HEK293 (cell line): ENCODE measurements at regions not wholly inside any gene's neighbourhood (a gene's known extent, or its start where the extent isn't known, plus 50 kb on each side); places are given as distances from the start of the nearest gene placed in this dataset.

Source experiments
- CTCF ChIA-PET: fragments of 350-600 bp; formaldehyde crosslinking; extraction: SDS; loops from one replicate; lab custom pipeline; 2021; ENCODE audit warnings: antibody characterized with exemption; lab: Yijun Ruan, JAX
- POLR2A ChIA-PET: fragments of 300-600 bp; formaldehyde crosslinking; extraction: SDS; loops from one replicate; lab custom pipeline; 2020; ENCODE audit warnings: antibody characterized with exemption, inconsistent platforms; lab: Yijun Ruan, JAX
- H3K27ac ChIP-seq: fragments of 200-500 bp; sonication (Bioruptor generic); 2 replicates; pipeline ENCODE4 v1.5.1; 2014; ENCODE audit warnings: low read depth, low read length, control low read depth, inconsistent platforms; ENCODE audit errors: extremely low read depth
- H3K36me3 ChIP-seq, 2 experiments: fragments of 200-500 bp in 1 of 2; sonication (Bioruptor generic) in 1 of 2; 1 replicate in 1 of 2; 2 replicates in 1 of 2; pipeline ENCODE4 v1.5.1; 2014 to 2017; ENCODE audit warnings: inconsistent platforms in 2 of 2, low read length in 2 of 2; ENCODE audit not compliant: control insufficient read depth in 2 of 2, insufficient read depth in 1 of 2
- H3K4me1 ChIP-seq: fragments of 200-500 bp; sonication (Bioruptor generic); 2 replicates; pipeline ENCODE4 v1.5.1; 2014; ENCODE audit warnings: mild to moderate bottlenecking, low read length, inconsistent platforms; ENCODE audit not compliant: control insufficient read depth, insufficient read depth
- H3K4me3 ChIP-seq: 2 replicates; pipeline ENCODE4 v1.5.1; 2011; ENCODE audit warnings: low read depth, mild to moderate bottlenecking, control low read depth, low read length, moderate library complexity
- H3K9me3 ChIP-seq: fragments of 200-500 bp; sonication (Bioruptor generic); 2 replicates; pipeline ENCODE4 v1.5.1; 2014; ENCODE audit warnings: low read depth, low read length, inconsistent platforms; ENCODE audit not compliant: control insufficient read depth, insufficient read depth
- BCL11A ChIP-seq: fragments of 450-650 bp; formaldehyde crosslinking; IDR thresholded peaks from 2 replicates; pipeline ENCODE4 v1.5.1; 2016; ENCODE audit warnings: low read depth, missing biosample characterization, missing genetic modification characterization
- GFI1B ChIP-seq: fragments of 450-650 bp; formaldehyde crosslinking; IDR thresholded peaks from 2 replicates; pipeline ENCODE4 v1.5.1; 2016; ENCODE audit warnings: missing biosample characterization, missing genetic modification characterization
- GLI2 ChIP-seq: fragments of 450-650 bp; formaldehyde crosslinking; IDR thresholded peaks from 2 replicates; pipeline ENCODE4; 2017; ENCODE audit warnings: missing biosample characterization, missing genetic modification characterization, low read depth, borderline replicate concordance
- MZF1 ChIP-seq: fragments of 450-650 bp; formaldehyde crosslinking; IDR thresholded peaks from 2 replicates; pipeline ENCODE4 v1.5.1; 2017; ENCODE audit warnings: missing biosample characterization, missing genetic modification characterization, borderline replicate concordance
- OVOL3 ChIP-seq: fragments of 450-650 bp; formaldehyde crosslinking; IDR thresholded peaks from 2 replicates; pipeline ENCODE4 v1.5.1; 2016; ENCODE audit warnings: missing biosample characterization, missing genetic modification characterization
- PRDM4 ChIP-seq: fragments of 450-650 bp; formaldehyde crosslinking; IDR thresholded peaks from 2 replicates; pipeline ENCODE4 v1.5.1; 2017; ENCODE audit warnings: missing biosample characterization, missing genetic modification characterization
- YY1 ChIP-seq: fragments of 450-650 bp; formaldehyde crosslinking; IDR thresholded peaks from 2 replicates; pipeline ENCODE4 v1.5.1; 2018; ENCODE audit warnings: missing biosample characterization, missing genetic modification characterization
- ZBTB7A ChIP-seq: fragments of 450-650 bp; formaldehyde crosslinking; IDR thresholded peaks from 2 replicates; pipeline ENCODE4 v1.5.1; 2016; ENCODE audit warnings: low read depth, missing biosample characterization, missing genetic modification characterization
- ZNF121 ChIP-seq: fragments of 450-650 bp; formaldehyde crosslinking; IDR thresholded peaks from 2 replicates; pipeline ENCODE4 v1.5.1; 2016; ENCODE audit warnings: missing biosample characterization, missing genetic modification characterization
- ZNF138 ChIP-seq: fragments of 450-650 bp; formaldehyde crosslinking; IDR thresholded peaks from 2 replicates; pipeline ENCODE4 v1.5.1; 2016; ENCODE audit warnings: missing biosample characterization, missing genetic modification characterization, borderline replicate concordance
- ZNF202 ChIP-seq: fragments of 450-650 bp; formaldehyde crosslinking; IDR thresholded peaks from 2 replicates; pipeline ENCODE4 v1.5.1; 2016; ENCODE audit warnings: missing biosample characterization, missing genetic modification characterization, borderline replicate concordance
- ZNF24 ChIP-seq: fragments of 450-650 bp; formaldehyde crosslinking; IDR thresholded peaks from 2 replicates; pipeline ENCODE4 v1.5.1; 2016; ENCODE audit warnings: missing biosample characterization, missing genetic modification characterization
- ZNF292 ChIP-seq: fragments of 450-650 bp; formaldehyde crosslinking; IDR thresholded peaks from 2 replicates; pipeline ENCODE4 v1.5.1; 2016; ENCODE audit warnings: low read depth, missing biosample characterization, missing genetic modification characterization, borderline replicate concordance
- ZNF311 ChIP-seq: fragments of 450-650 bp; formaldehyde crosslinking; IDR thresholded peaks from 2 replicates; pipeline ENCODE4 v1.5.1; 2017; ENCODE audit warnings: missing biosample characterization, missing genetic modification characterization, borderline replicate concordance
- ZNF48 ChIP-seq: fragments of 450-650 bp; formaldehyde crosslinking; IDR thresholded peaks from 2 replicates; pipeline ENCODE4 v1.5.1; 2016; ENCODE audit warnings: missing biosample characterization, missing genetic modification characterization
- ZNF664 ChIP-seq: fragments of 450-650 bp; formaldehyde crosslinking; IDR thresholded peaks from 2 replicates; pipeline ENCODE4 v1.5.1; 2016; ENCODE audit warnings: missing biosample characterization, missing genetic modification characterization
- ZNF707 ChIP-seq: fragments of 450-650 bp; formaldehyde crosslinking; IDR thresholded peaks from 2 replicates; pipeline ENCODE4 v1.5.1; 2016; ENCODE audit warnings: missing biosample characterization, missing genetic modification characterization
- ZNF768 ChIP-seq: fragments of 450-650 bp; formaldehyde crosslinking; IDR thresholded peaks from 2 replicates; pipeline ENCODE4 v1.5.1; 2018; ENCODE audit warnings: missing biosample characterization, mild to moderate bottlenecking, missing genetic modification characterization
- ZNF776 ChIP-seq: fragments of 450-650 bp; formaldehyde crosslinking; IDR thresholded peaks from 2 replicates; pipeline ENCODE4 v1.5.0; 2017; ENCODE audit warnings: missing biosample characterization, missing genetic modification characterization, borderline replicate concordance
- ZNF830 ChIP-seq: fragments of 450-650 bp; IDR thresholded peaks from 2 replicates; pipeline ENCODE4 v1.5.0; 2018; ENCODE audit warnings: missing biosample characterization, missing genetic modification characterization, low read depth, mild to moderate bottlenecking, moderate library complexity
- ZNF843 ChIP-seq: fragments of 450-650 bp; formaldehyde crosslinking; IDR thresholded peaks from 2 replicates; pipeline ENCODE4 v1.5.1; 2016; ENCODE audit warnings: missing biosample characterization, missing genetic modification characterization
- TF ChIP-seq, protein P1 (sequence below): fragments of 450-650 bp; formaldehyde crosslinking; IDR thresholded peaks from 2 replicates; pipeline ENCODE4 v1.5.1; 2016; ENCODE audit warnings: missing biosample characterization, missing genetic modification characterization
- TF ChIP-seq, protein P2 (sequence below): fragments of 450-650 bp; formaldehyde crosslinking; IDR thresholded peaks from 2 replicates; pipeline ENCODE4 v1.5.1; 2016; ENCODE audit warnings: missing biosample characterization, missing genetic modification characterization
- TF ChIP-seq, protein P3 (sequence below): fragments of 450-650 bp; formaldehyde crosslinking; IDR thresholded peaks from 2 replicates; pipeline ENCODE4 v1.5.1; 2016; ENCODE audit warnings: missing biosample characterization, missing genetic modification characterization, low read depth
- TF ChIP-seq, protein P4 (sequence below): fragments of 450-650 bp; formaldehyde crosslinking; IDR thresholded peaks from 2 replicates; pipeline ENCODE4 v1.5.0; 2017; ENCODE audit warnings: missing biosample characterization, missing genetic modification characterization, borderline replicate concordance

DNA sequence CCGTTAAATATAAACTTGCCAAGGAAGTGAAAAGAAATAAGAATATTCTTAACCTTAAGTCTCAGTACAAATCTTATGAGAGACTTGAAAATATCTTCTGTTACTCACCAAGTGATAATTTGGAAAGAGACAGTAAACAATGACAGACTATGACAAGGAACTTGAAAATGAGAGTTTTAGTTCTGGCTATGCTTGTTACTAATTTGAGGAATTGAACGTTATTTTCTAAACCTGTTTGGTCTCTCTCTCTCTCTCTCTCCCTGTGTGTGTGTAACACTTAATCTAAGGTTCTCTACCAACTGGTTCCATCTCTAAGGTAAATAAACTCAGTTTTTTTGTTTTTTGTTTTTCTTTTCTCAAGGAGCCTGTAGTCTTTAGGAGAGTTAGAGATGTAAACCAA, 161.8 kb downstream of the AMY1C start (continued):
- TF ChIP-seq PRDM4 (no peak), OVOL3 (no peak), ZNF776 (tag by site-specific recombination) (no peak)

- H3K27ac ChIP-seq, result no peak overlapping the region
- POLR2A ChIA-PET, result no interaction called here
- TF ChIP-seq ZNF292 (tag by site-specific recombination) (no peak), ZNF138 (tag by site-specific recombination) (no peak), ZNF202 (tag by site-specific recombination) (no peak), ZNF121 (no peak), YY1 (tag by site-specific recombination) (no peak), ZNF843 (tag by site-specific recombination) (no peak), GLI2 (tag by site-specific recombination) (no peak), GFI1B (tag by site-specific recombination) (no peak), ZBTB7A (no peak), ZNF24 (no peak), ZNF48 (tag by site-specific recombination) (no peak), MZF1 (tag by site-specific recombination) (no peak)
- TF ChIP-seq, protein P1, sequence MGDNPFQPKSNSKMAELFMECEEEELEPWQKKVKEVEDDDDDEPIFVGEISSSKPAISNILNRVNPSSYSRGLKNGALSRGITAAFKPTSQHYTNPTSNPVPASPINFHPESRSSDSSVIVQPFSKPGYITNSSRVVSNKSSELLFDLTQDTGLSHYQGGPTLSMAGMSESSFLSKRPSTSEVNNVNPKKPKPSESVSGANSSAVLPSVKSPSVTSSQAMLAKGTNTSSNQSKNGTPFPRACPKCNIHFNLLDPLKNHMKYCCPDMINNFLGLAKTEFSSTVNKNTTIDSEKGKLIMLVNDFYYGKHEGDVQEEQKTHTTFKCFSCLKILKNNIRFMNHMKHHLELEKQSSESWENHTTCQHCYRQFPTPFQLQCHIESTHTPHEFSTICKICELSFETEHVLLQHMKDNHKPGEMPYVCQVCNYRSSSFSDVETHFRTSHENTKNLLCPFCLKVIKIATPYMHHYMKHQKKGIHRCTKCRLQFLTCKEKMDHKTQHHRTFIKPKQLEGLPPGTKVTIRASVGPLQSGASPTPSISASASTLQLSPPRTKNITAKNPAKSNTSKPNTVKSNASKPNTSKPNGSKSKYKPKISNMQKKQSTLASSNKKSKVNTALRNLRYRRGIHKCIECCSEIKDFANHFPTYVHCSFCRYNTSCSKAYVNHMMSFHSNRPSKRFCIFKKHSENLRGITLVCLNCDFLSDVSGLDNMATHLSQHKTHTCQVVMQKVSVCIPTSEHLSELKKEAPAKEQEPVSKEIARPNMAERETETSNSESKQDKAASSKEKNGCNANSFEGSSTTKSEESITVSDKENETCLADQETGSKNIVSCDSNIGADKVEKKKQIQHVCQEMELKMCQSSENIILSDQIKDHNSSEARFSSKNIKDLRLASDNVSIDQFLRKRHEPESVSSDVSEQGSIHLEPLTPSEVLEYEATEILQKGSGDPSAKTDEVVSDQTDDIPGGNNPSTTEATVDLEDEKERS (tag by site-specific recombination), result no peak
- TF ChIP-seq, protein P2, sequence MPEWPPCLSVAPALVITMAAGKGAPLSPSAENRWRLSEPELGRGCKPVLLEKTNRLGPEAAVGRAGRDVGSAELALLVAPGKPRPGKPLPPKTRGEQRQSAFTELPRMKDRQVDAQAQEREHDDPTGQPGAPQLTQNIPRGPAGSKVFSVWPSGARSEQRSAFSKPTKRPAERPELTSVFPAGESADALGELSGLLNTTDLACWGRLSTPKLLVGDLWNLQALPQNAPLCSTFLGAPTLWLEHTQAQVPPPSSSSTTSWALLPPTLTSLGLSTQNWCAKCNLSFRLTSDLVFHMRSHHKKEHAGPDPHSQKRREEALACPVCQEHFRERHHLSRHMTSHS (tag by site-specific recombination), result no peak
- TF ChIP-seq, all 188 proteins: peak for 0
- Histone ChIP-seq H3K9me3 (no peaks in the 10 kb centered on the region), H3K4me3 (no peak overlapping the region), H3K4me1 (no peaks in the 10 kb centered on the region), H3K36me3 (no peaks in the 10 kb centered on the region)
- CTCF ChIA-PET, result no interaction called here
These were observed 168.1 kb downstream of the AMY1C start for GRCh38 chr1:103917795-103918194.

GRCh38 chr1:103931891-103932290, 182.2 kb downstream of the AMY1C start:
- no peaks in the 10 kb centered on the region for H3K4me1 ChIP-seq
- ChIA-PET CTCF (no interaction called here), POLR2A (no interaction called here)
- no peaks in the 10 kb centered on the region for H3K36me3 ChIP-seq
- no peak overlapping the region for H3K27ac ChIP-seq
- no peak overlapping the region for H3K4me3 ChIP-seq
- H3K9me3 ChIP-seq, result no peaks in the 10 kb centered on the region
- TF ChIP-seq ZBTB7A (no peak), BCL11A (tag by site-specific recombination) (no peak), ZNF707 (tag by site-specific recombination) (no peak), ZNF768 (tag by site-specific recombination) (no peak), ZNF311 (tag by site-specific recombination) (no peak), ZNF664 (tag by site-specific recombination) (no peak), ZNF830 (tag by site-specific recombination) (no peak)
- TF ChIP-seq, protein P3, sequence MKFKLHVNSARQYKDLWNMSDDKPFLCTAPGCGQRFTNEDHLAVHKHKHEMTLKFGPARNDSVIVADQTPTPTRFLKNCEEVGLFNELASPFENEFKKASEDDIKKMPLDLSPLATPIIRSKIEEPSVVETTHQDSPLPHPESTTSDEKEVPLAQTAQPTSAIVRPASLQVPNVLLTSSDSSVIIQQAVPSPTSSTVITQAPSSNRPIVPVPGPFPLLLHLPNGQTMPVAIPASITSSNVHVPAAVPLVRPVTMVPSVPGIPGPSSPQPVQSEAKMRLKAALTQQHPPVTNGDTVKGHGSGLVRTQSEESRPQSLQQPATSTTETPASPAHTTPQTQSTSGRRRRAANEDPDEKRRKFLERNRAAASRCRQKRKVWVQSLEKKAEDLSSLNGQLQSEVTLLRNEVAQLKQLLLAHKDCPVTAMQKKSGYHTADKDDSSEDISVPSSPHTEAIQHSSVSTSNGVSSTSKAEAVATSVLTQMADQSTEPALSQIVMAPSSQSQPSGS (tag by site-specific recombination), result no peak
- TF ChIP-seq, protein P4, sequence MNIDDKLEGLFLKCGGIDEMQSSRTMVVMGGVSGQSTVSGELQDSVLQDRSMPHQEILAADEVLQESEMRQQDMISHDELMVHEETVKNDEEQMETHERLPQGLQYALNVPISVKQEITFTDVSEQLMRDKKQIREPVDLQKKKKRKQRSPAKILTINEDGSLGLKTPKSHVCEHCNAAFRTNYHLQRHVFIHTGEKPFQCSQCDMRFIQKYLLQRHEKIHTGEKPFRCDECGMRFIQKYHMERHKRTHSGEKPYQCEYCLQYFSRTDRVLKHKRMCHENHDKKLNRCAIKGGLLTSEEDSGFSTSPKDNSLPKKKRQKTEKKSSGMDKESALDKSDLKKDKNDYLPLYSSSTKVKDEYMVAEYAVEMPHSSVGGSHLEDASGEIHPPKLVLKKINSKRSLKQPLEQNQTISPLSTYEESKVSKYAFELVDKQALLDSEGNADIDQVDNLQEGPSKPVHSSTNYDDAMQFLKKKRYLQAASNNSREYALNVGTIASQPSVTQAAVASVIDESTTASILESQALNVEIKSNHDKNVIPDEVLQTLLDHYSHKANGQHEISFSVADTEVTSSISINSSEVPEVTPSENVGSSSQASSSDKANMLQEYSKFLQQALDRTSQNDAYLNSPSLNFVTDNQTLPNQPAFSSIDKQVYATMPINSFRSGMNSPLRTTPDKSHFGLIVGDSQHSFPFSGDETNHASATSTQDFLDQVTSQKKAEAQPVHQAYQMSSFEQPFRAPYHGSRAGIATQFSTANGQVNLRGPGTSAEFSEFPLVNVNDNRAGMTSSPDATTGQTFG, result no peak
